NB4 (cell line): ENCODE measurements at regions not wholly inside any gene's neighbourhood (a gene's known extent, or its start where the extent isn't known, plus 50 kb on each side); places are given as distances from the start of the nearest gene placed in this dataset.
"Not testable (repeated sequence)": the region's sequence is repeated elsewhere in the genome, so short reads cannot be mapped to it uniquely, and the experiment has no call there.

Experiments
- DNase-seq: peaks from one replicate; pipeline ENCODE4 v3.0.0; 2010; ENCODE audit warnings: low read depth
- H3K4me3 ChIP-seq: one replicate; pipeline ENCODE4 v1.5.1; 2011; ENCODE audit warnings: mild to moderate bottlenecking, low read depth, low read length, moderate library complexity

GRCh38 chr5:1575991-1576714, 52.4 kb upstream of the LPCAT1 start:
- not testable (repeated sequence) for H3K4me3 ChIP-seq, DNase-seq

- not testable (repeated sequence) for H3K4me3 ChIP-seq, DNase-seq
Measured at GRCh38 chr5:1575491-1575890, 51.7 kb upstream of the LPCAT1 start.

DNA sequence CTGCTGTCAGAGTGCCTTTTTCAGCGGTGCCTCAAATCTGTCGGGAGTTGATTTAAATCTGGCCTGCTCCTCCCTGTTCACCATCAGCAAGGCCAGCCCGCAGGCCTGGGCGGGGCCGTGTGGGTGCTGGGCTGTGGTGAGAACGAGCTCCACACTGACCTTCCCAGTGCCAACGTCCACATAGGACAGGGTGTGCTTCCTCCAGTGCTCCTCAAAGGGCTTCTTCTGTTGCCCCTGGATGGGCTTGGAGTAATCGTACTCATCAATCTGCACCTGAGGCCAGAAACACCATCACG, 50.2 kb upstream of the LPCAT1 start:
- not testable (repeated sequence) for H3K4me3 ChIP-seq, DNase-seq

GRCh38 chr5:1573217-1574022, 49.7 kb upstream of the LPCAT1 start:
- H3K4me3 ChIP-seq, DNase-seq: not testable (repeated sequence)
